Putamen (tissue), 1 donor: ENCODE measurements at regions not wholly inside any gene's neighbourhood (a gene's known extent, or its start where the extent isn't known, plus 50 kb on each side); places are given as distances from the start of the nearest gene placed in this dataset.

Source experiments
- DNase-seq: peaks from one replicate; pipeline ENCODE4 v3.0.0-alpha.2; 2016; ENCODE audit warnings: low spot score

DNA sequence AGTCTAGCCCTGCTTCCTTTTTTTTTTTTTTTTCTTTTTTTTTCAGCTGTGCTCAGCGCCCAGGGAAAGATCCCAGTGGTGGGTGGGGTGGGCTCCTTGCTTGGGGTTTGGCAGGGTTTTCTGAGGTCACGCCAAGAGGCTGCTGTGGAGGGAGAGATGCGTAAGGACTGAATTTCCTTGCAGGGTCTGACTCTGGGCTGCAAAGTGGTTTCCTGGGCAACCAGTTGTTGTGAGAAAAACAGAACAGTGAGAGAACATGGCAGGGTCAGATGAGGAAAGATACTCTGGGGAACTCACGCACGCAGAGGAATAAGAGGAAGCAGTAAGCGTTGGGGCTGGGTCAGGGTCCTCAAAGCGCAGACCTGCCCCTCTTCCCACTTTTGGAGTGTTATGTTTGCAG lies 119.5 kb downstream of the IRF8 start:
- DNase-seq, result no peak

DNA sequence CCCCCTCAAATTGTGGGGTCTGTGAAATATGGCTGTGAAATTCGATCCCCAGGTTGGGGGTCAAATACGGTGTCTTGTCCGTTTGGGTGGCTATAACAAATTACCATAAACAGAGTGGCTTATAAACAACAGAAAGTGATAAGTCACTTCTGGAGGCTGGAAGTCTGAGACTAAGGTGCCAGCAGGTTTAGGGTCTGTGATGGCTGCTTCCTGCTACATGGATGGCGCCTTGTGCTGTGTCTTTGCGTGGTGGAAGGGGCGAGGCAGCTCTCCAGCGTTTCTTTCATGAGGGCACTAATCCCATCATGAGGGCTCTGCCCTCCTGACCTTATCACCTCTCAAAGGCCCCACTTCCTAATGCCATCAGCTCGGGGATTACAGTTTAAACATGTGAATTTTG lies 120.0 kb downstream of the IRF8 start:
- no peak for DNase-seq

DNA sequence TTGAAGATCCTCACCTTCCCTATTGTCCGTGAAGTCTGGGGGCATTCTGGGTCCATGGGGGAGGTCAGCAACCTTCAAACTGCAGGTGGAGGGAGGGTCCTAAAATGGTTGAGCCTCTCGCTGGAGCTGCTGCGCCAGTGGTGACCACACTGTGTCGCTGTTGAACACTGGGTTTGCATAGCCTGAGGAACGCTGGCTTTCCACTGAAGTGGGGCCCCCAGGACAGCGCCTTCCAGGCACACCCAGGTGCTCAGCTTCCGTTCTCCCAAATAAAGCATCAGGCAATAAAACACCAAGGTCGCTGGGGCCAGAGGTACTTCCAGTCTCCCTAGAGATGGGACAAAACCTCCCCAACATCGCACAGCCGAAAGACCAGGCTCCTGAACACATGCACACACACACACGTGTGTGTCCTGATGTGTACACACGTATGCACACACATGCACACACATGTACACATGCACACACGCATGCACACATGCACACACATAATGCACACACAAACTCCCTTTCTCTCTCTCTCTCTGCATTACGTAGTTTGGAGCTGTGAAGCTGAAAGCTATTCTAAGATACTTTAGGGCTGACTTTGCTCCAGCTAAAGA lies 120.6 kb downstream of the IRF8 start:
- no peak for DNase-seq

DNA sequence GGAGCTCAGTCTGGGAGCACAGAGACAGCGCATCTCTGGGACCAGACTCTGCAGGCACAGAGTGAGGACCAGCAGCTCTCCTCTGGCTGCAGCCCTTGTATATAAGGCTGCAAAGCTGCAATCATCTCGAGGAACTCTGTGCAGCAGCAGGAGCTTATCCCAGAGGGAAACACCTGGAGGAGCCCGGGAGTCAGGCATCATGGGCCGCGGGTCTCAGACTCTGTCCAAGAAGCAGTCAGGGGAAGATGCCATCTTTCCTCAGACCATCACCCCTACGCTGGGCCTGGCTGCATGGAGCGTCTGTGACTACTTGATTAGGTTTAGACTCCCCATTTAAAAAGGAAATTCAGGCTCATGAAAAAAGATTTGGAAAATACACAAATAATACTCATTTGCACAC lies 122.0 kb downstream of the IRF8 start:
- DNase-seq, result no peak

DNA sequence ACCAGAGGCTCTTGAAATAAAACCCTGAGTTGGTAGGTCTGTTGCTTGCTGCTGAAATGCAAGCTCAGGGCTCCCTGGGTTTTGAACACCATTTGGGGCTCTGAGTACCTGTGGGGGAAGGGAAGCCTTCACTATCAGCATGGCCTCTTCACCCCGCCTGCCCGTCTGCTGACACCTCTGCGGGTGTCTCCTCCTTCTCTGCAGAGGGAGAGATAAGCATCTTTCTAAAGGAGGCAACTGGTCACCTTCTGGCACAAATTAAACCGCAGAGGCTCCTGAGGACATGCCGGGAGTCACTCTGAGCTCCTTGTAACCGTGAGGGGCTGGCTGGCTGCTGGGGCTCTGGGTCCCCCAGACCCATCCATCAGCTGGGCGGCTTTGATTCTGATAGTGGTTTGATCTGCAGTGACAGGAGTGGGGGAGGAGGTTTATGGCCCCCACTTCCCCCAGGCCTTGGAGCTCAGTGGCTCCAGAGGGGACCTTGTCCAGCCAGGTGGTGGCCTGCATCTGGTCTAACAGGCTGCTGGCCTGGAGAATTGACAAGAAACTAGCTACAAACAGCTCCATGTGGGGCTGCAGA lies 123.5 kb downstream of the IRF8 start:
- no peak for DNase-seq

DNA sequence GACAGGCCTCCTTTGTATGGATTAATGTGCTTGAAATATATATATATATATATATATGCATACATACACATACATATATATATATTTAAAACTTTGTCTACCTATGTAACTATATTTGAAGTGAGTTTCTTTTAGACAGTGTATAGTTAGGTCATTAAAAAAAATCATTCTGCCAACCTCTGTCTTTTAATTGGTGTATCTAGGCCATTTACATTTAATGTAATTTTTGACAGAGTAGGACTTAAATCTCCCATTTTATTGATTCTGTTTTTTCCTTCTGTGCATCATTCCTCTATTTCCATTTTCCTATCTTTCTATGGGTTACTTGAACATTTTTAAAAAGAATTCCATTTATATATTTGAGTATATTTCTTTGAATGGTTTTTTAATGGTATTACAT lies 125.2 kb downstream of the IRF8 start:
- DNase-seq, result no peak

DNA sequence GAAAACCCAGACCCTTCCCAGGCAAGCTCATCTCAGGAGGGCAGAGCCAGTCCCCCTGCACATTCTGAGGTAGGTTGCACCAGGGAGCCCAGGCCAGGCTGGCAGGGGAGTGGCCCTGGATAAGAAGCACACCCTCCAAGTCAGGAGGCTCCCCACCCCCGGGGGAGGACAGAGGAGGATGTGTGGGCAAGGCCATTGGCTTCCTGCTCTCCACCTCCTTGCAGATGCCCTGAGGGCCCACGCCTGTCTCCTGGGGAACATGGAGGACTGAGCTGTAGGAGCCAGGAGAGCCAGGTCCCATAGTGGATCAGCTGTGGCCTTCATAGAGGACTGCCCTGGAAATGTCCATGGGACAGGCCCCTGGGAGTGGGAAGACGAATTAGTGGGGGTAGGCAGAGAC lies 126.7 kb downstream of the IRF8 start:
- no peak for DNase-seq

DNA sequence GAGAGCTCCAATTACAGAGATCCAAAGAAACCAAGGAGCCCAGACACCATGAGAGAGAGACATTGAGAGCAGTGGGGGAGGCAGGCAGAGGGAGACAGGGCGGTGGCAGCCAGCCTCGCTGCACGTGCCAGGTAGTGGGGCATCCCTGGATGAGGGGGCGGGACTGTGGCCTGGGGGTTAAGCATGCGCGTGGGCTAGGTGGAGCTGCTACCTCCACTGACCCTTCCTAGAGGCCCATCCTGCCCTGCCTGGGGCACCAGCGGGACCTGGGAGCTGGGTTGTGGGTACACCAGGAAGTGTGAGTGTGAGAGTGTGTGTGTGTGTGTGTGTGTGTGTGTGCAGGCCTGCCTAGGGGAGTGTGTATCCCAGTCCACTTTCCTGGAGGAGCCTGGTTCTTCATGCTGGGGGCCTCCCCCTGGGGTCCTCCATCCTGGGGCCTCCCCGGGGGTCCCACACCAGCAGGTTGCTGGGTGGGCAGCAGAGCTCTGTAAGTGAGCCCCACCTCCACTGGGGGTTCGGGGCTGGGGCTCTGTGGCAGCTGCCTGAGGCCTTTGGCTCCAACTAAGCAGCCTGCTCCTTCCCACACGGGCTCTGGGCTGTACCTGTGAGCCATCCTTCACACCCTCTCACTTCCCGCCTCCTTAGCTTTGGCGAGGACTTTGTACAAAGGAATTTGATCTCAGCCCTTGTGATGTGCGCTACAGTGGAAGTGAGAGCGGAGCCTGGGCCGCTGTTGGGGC lies 127.4 kb downstream of the IRF8 start:
- DNase-seq, result no peak

DNA sequence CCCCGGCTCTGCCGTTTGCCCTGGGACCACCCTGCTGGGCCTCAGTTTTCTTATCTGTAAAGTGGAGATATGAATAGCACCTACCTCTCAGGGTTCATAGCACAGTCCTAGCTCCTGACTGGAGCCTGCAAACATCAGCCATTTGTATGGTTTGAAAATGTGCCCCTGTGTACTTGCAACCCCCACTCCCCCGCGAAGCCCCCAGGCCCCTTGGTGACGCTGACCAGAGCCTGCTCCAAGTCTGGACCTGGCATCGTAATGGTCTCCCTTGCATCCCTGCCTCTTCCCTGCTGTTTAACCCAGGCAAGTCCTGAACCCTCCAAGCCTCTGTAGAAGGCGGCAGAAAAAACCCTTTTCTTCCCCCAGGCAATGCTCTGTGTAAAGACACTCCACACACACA lies 128.0 kb downstream of the IRF8 start:
- no peak for DNase-seq

DNA sequence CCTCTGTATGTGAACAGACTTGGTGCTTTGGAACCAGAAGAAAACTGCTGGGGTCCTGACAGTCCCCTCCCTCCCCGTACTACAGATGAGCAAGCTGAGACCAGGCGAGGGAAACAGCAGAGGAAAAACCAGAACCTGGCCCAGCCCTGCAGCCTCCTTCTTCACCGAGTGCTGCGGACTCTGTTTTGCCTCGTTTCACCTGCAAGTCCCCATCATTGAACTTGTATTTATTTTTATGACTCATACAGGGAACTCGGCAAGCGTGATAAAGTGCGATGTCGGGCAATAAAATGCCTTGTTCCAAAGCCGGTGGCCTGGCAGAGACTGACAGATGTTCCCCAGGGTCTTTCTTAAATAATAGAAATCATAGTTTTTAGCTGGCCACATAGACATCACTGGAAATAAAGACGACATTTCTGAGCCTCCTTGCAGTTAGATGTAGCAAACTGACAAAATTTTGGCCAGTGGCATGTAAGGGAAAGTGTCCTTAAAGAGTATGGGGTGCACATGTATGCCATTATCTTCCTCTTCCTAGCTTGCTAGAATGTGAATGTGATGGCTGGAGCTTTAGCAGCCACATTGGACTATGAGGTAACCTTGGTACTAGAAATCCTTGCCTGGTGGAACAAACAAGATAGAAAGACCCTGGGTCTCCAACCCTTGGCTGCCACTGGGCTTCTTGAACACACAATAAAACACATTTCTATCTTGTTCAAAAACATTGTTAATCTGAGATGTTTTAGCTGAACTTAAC lies 128.6 kb downstream of the IRF8 start:
- DNase-seq, result no peak

DNA sequence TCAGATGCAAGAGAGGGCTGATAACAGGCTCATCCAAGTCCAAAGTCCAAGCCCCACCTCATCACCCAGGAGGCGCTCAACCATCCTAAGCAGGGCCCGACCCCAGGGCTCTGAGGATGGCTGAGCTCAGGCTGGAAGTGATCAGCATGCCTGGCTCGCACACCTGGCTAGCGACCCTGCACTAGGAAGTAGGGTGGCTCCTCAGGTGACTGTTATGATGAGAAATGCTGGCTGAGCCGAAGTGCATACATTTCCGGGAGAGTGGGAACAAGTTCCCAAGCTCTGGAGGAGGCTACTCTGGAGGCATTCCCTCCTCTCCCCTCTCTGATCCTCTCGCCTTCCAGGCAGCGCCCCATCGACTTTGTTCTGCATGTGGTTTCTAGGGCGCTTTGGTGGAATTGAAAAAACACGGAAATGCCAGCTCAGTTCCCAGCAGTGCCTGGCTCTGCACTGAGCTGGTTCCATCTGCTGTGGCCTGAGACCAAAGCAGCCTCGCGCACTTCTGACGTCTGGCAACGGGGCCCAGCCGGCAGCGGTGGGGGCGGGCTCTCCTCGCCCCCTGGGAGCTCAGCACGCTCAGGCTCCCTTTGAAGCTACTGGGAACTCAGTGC lies 130.3 kb downstream of the IRF8 start:
- DNase-seq, result peak; percentile 67

DNA sequence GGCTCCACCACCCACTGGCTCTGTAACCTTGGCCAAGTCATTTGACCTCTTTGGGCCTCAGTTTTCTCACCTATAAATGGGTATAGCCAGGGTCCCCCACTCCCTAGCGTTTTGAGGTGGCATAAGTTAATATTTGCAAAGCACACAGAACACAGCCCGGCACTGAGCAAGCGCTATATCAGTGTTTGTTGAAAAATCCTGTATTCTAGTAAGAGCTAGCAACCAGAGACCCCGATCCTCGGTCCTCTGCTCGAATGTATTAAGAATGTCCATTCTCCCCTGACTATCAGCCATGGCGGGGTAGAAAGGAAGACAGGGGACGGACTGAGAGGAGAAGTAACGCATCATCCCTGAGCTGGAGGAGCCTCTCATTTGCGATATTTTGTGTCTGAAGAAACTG lies 131.2 kb downstream of the IRF8 start:
- DNase-seq, result no peak

DNA sequence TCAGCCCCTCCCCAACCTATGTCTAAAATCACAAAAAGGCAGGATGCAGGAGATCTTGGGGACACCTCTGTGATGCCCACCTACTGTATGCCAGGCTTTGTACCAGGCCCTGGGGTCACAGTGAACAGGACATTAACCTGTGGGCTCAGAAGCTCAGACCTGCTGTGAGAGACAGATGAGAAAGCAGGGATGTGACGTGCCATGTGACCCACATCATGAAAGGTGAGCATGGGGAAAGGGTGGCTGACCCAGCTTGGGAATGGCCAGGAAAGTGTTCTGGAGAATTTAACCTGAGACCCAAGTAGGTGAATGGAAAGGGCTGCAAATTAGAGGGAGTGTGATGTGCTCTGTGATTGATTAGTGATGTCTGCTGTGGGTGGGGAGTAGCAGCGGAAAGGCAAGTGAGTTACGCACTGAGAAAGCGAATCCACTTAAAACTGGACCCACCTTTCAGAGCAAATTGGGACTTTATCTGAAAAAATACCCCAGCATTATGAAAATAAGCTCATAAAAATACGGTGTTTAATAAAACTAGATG lies 132.2 kb downstream of the IRF8 start:
- no peak for DNase-seq

DNA sequence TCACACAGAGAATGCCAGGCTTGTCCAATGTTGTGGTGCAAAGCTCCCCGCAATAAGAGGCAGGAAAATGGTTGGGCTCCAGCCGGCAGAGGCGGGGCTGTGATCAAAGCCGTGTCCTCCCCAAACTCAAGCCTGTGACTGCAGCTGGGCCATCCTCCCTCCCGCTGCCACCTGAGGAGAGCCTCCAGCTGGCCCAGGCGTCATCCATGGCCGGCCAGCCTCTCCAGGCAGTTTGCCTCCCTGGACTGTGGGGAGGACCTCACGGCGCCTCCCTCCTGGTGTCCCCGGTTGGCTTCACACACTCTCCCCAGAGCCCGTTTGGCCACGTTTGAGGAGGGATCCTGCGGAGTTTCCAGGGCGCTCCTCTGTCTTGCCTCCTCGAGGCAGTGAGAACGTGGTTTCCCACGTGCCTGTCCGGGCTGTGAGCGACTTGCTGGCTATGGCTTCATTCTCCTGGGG lies 134.1 kb downstream of the IRF8 start:
- DNase-seq, result peak; percentile 71

DNA sequence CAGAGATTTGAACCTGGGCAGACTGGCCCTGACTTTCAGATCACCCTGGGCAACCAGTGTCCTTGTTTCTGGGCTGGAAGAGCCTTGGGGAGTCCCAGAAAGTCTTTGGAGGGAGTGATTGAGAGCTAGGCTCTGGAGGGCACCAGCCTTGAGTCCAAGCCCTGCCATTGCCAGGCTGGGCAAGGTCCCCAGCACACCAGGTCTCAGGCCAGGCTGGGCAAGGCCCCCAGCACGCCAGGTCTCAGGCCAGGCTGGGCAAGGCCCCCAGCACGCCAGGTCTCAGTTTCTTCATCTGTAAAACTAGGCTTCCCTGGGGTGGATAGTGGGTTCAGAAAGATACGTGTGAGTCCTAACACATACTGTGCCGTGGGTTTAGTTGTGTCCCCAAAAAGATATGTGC lies 135.0 kb downstream of the IRF8 start:
- no peak for DNase-seq

DNA sequence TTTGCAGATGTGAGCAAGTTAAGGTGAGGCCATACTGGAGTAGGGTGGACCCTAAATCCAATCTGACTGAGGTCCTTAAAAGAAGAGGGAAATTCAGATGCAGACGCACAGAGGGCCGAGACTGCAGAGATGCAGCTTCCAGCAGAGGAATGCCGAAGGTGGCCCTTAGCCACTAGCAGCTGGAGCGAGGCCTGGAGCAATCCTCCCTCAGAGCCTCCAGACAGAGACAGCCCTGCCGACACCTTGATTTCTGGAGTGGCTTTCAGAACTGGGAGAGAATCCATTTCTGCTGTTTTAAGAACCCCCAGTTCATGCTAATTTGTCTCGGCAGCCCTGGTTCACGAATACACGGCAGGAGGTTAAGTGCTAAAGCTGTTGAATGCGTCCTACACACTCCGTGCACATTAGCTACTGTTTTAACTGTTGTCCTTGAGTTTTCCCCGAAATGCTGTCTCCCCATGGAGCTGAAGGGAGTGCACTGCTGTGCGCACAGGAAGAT lies 135.5 kb downstream of the IRF8 start:
- no peak for DNase-seq

DNA sequence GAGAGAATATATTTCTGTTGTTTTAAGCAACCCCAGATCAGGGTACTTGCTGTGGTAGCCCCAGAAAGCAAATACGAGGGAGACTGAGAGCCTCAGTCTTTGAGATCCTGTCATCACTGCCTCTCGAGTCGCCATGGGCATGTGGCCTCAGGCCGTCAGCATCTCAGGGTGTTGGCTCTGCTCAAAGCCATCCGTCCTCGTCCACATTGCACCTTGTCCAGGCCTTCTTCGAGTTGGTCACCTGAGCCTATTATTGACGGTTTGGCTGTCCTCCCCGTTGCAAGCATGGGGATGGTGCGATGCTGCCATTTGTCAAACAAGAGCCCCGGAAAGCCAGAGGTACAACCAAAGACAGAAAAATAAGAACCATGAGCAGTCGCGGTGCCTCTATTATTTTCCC lies 136.9 kb downstream of the IRF8 start:
- no peak for DNase-seq

DNA sequence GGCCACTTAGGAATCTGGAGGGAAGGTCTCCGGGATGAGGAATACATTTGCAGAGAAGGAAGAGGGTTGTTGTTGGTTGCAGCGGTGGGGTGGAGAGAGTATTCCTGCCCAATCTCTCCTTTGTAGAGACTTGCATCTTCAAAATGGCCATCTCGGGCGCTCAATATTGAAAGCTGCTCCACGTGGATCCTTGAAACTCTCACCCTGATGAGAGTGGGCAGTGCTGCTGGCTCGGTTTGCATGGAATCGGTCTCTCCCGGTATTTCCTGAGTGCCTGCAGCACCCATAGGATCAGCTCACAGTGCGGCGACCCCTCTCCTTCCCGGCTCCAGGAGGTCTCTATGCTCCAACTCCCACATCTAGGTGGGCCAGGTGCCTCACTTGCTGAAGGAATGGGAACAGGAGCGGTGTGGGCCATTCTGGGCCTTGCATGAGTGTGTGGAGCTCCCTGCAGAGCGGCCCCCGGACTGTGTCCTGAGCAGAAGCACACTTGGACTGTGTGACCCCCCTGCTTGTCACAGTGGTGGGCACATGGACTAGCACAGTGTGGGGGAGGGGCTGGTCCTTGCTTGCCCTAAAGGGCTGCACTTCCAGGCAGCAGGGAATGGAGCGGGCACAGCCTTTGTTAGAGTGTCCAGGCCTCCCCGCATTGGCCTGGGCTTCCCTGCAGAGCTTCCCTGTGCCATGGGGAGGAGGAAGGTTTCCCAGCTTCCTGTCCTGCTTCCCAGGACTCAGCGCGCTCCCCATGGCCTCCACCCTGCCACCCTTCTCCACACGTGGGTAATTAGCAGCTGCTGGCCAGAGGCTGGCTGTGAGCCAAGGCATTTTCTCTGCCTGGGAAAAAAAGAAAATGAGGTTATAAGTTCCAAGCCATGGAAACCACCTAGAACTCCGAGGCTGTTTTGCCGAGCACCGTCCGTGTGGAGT lies 139.3 kb downstream of the IRF8 start:
- DNase-seq, result no peak

DNA sequence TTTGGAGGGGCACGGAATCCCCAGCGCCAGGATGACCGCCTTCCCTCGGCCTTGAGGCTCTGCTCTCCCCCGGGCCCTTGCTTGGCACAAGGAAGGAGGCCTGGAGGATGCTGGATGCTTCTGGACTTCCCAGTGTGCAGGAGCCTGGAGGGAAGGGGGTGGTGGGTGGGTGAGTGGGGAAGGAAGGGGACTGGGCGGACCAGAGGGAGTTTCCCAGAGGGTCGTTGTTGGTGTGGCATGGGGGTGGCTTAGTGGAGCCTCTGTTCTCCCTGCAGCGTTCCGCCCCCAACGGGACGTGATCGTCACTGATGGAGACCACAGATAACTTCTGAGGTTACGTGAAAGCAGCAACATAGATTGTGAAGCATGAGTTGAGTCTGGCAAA lies 140.0 kb downstream of the IRF8 start:
- DNase-seq, result no peak

DNA sequence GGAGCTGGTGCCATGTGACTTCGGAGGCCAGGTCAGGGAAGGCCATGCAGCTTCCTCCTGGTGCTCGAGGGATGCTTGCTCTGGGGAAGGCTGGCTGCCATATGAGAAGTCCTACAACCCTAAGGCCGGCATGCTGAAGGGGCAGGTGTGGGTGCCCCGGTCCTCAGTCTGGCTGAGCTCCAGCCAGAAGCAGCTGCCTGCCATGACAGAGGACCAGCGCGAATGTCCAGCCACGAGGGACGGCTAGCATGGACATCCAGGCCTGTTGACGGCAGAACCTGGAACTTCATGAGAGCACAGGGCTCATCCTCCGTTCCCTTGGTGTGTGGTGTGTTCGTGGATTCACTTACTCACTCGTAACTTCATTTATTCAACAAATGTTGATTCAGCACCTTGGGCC lies 140.6 kb downstream of the IRF8 start:
- DNase-seq, result no peak

DNA sequence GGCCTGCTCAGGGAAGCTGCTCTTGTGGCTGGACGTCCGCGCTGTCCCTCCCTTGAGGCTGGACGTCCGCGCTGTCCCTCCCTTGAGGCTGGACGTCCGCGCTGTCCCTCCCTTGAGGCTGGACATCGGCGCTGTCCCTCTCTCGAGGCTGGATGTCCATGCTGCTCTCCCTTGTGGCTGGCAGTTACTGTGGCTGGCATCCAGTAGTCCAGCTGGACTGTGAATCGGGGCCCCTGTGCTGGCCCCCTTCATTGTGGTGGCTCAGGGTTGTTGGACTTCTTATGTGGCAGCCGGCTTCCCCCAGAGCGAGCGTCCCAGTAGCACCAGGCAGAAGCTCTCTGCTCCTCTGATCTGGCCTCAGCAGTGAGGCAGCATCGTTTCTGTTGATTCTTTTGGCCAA lies 141.5 kb downstream of the IRF8 start:
- no peak for DNase-seq
